DOHH2 (cell line): ENCODE measurements at regions not wholly inside any gene's neighbourhood (a gene's known extent, or its start where the extent isn't known, plus 50 kb on each side); places are given as distances from the start of the nearest gene placed in this dataset.

Experiments used
- H3F3A ChIP-seq: fragments of 200-600 bp; sonication (generic), shearing (Covaris generic); 2 replicates; pipeline ENCODE4 v1.6.0; 2016; ENCODE audit warnings: antibody characterized with exemption, mild to moderate bottlenecking; ENCODE audit not compliant: control insufficient read depth, insufficient read depth
- H3K27ac ChIP-seq: fragments of 200-600 bp; sonication (generic); 2 replicates; pipeline ENCODE4 v1.5.1; 2014; ENCODE audit warnings: low read depth, mild to moderate bottlenecking, low read length, moderate library complexity
- H3K27me3 ChIP-seq: fragments of 200-600 bp; sonication (generic); 2 replicates; pipeline ENCODE4 v1.6.1; 2014; ENCODE audit warnings: mild to moderate bottlenecking, low read length, mixed read lengths; ENCODE audit not compliant: control insufficient read depth
- H3K36me3 ChIP-seq: fragments of 200-600 bp; sonication (generic); 2 replicates; pipeline ENCODE4 v1.6.1; 2014; ENCODE audit warnings: mild to moderate bottlenecking, low read length, moderate library complexity, mixed read lengths; ENCODE audit not compliant: control insufficient read depth
- H3K4me1 ChIP-seq: fragments of 200-600 bp; sonication (generic); 2 replicates; pipeline ENCODE4 v1.6.1; 2014; ENCODE audit warnings: mild to moderate bottlenecking, low read length, mixed read lengths; ENCODE audit not compliant: control insufficient read depth
- H3K4me2 ChIP-seq: fragments of 200-600 bp; sonication (generic); 2 replicates; pipeline ENCODE4 v1.6.0; 2014; ENCODE audit warnings: mild to moderate bottlenecking, low read length, moderate library complexity
- H3K4me3 ChIP-seq: fragments of 200-600 bp; sonication (generic); 2 replicates; pipeline ENCODE4 v1.5.1; 2014; ENCODE audit warnings: mild to moderate bottlenecking, low read length, mixed read lengths
- H3K79me2 ChIP-seq: fragments of 200-600 bp; sonication (generic); 2 replicates; pipeline ENCODE4 v1.6.1; 2014; ENCODE audit warnings: mild to moderate bottlenecking, low read length, mixed read lengths; ENCODE audit not compliant: control insufficient read depth
- H3K9me2 ChIP-seq: fragments of 200-600 bp; sonication (generic); replicated peaks from 2 replicates; pipeline ENCODE4 v1.6.1; 2014; ENCODE audit warnings: mild to moderate bottlenecking, low read length, mixed read lengths; ENCODE audit not compliant: control insufficient read depth
- H3K9me3 ChIP-seq: fragments of 200-600 bp; sonication (generic); 2 replicates; pipeline ENCODE4 v1.6.1; 2014; ENCODE audit warnings: antibody characterized with exemption, low read length, mixed read lengths; ENCODE audit not compliant: control insufficient read depth, insufficient read depth
- H4K20me1 ChIP-seq: fragments of 200-600 bp; sonication (generic); 2 replicates; pipeline ENCODE4 v1.6.0; 2014; ENCODE audit warnings: low read depth, mild to moderate bottlenecking, antibody characterized with exemption, low read length, moderate library complexity; ENCODE audit not compliant: control insufficient read depth, insufficient read depth
- CTCF ChIP-seq: fragments of 200-600 bp; sonication (generic); IDR thresholded peaks from one replicate; pipeline ENCODE4 v1.5.1; 2014; ENCODE audit warnings: antibody characterized with exemption, mild to moderate bottlenecking, low read depth, low read length; ENCODE audit not compliant: poor library complexity, severe bottlenecking
- EZH2phosphoT487 ChIP-seq: fragments of 200-600 bp; sonication (generic); IDR thresholded peaks from 2 replicates; pipeline ENCODE4 v1.6.1; 2017; ENCODE audit warnings: borderline replicate concordance, mild to moderate bottlenecking, antibody characterized with exemption, low read length, moderate library complexity, mixed read lengths

GRCh38 chr2:195269220-195269619 lies 387.8 kb upstream of the SLC39A10 start:
- Histone ChIP-seq H3K4me3 (no peak overlapping the region), H3F3A (no peaks in the 10 kb centered on the region), H3K4me1 (no peaks in the 10 kb centered on the region), H3K79me2 (no peaks in the 10 kb centered on the region), H3K9me3 (no peaks in the 10 kb centered on the region), H3K9me2 (no peaks in the 10 kb centered on the region), H4K20me1 (no peaks in the 10 kb centered on the region), H3K27me3 (no peaks in the 10 kb centered on the region), H3K36me3 (no peaks in the 10 kb centered on the region), H3K4me2 (no peak overlapping the region), H3K27ac (no peak overlapping the region)
- TF ChIP-seq EZH2phosphoT487 = no peak
- no peak for TF ChIP-seq CTCF

GRCh38 chr2:195257979-195258378 lies 399.0 kb upstream of the SLC39A10 start:
- Histone ChIP-seq H4K20me1 (no peaks in the 10 kb centered on the region), H3K27ac (no peak overlapping the region), H3K9me2 (no peaks in the 10 kb centered on the region), H3K4me1 (no peaks in the 10 kb centered on the region), H3K4me3 (no peak overlapping the region), H3K9me3 (no peaks in the 10 kb centered on the region), H3F3A (no peaks in the 10 kb centered on the region), H3K79me2 (no peaks in the 10 kb centered on the region), H3K4me2 (no peak overlapping the region), H3K27me3 (no peaks in the 10 kb centered on the region), H3K36me3 (no peaks in the 10 kb centered on the region)
- TF ChIP-seq EZH2phosphoT487 (no peak), CTCF (no peak)

DNA sequence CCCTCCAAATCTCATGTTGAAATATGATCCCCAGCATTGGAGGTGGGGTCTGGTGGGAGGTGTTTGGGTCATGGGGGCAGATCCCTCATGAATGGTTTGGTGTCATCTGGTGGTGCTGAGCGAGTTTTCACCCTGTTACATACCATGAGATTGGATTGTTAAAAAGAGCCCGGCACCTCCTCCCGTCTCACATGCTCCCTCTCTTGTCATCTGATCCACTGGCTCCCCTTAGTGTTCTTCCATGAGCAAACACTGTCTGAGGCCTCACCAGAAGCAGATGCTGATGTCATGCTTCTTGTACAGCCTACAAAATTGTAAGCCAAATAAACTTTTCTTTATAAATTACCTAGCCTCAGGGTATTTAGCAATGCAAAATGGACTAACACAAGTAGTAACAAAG lies 405.0 kb upstream of the SLC39A10 start:
- Histone ChIP-seq H3K9me2 (no peaks in the 10 kb centered on the region; the same call in 1 of the 2 replicates), H3K9me3 (no peaks in the 10 kb centered on the region), H4K20me1 (no peaks in the 10 kb centered on the region), H3K4me2 (no peak overlapping the region), H3K27me3 (no peaks in the 10 kb centered on the region), H3K4me1 (no peaks in the 10 kb centered on the region), H3K79me2 (no peaks in the 10 kb centered on the region), H3F3A (no peaks in the 10 kb centered on the region), H3K27ac (no peak overlapping the region), H3K36me3 (no peaks in the 10 kb centered on the region), H3K4me3 (no peak overlapping the region)
- TF ChIP-seq EZH2phosphoT487 (no peak), CTCF (no peak)

DNA sequence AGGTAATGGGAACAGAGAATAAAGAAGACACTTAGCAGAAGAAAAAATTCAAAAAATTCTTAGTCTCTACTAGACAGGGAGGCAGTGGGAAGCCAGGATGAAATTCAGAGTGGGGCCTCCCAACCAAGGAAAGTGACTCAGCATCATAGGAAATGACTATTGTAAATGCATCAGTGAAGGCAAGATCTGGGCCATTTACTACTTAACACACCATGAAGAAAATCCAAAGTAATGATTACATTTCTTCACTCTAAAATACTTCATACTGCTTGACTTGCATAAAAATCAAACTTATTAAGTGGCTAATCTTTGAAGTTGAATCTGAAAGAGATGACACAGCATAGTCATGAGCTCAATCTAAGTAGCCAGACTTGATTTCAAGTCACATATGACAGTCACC lies 405.8 kb upstream of the SLC39A10 start:
- no peaks in the 10 kb centered on the region for H3F3A ChIP-seq
- no peaks in the 10 kb centered on the region for H3K36me3 ChIP-seq
- no peaks in the 10 kb centered on the region; the same call in 1 of the 2 replicates for H3K9me2 ChIP-seq
- H3K27ac ChIP-seq = no peak overlapping the region
- no peaks in the 10 kb centered on the region for H3K27me3 ChIP-seq
- TF ChIP-seq EZH2phosphoT487 (no peak), CTCF (no peak)
- H3K9me3 ChIP-seq = no peaks in the 10 kb centered on the region
- H3K4me3 ChIP-seq = no peak overlapping the region
- no peaks in the 10 kb centered on the region for H3K79me2 ChIP-seq
- H4K20me1 ChIP-seq = no peaks in the 10 kb centered on the region
- H3K4me2 ChIP-seq = no peak overlapping the region
- no peaks in the 10 kb centered on the region for H3K4me1 ChIP-seq
